ENCODE measurements at regions not wholly inside any gene's neighbourhood (a gene's known extent, or its start where the extent isn't known, plus 50 kb on each side); places are given as distances from the start of the nearest gene placed in this dataset.
"Not testable (repeated sequence)": the region's sequence is repeated elsewhere in the genome, so short reads cannot be mapped to it uniquely, and the experiment has no call there.

- no peak for DNase-seq
Observed at GRCh38 chr9:115675834-115676233, 477.8 kb upstream of the PAPPA start.

GRCh38 chr9:115680231-115680630, 473.4 kb upstream of the PAPPA start:
- DNase-seq = no peak

- no peak for DNase-seq
Observed at GRCh38 chr9:115681585-115681984, 472.0 kb upstream of the PAPPA start.

DNA sequence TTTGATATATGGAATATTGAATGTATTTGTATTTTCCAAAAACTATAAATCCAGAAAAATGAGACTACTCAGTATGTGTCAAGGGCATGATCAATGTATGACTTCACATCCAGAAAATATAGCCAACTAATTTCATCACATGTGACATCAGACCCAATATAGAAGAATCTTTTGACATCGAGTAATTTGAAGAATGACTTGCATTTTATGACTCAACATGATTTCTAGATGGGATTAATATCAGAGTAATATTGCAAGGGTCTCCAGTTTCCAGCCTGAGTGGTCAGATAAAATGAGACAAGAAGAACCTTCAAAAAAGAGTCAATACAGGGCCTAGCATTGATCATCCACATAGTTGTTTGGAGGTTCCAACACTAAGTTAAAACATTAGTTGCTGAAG, 467.5 kb upstream of the PAPPA start:
- no peak for DNase-seq

GRCh38 chr9:115687356-115687755, 466.2 kb upstream of the PAPPA start:
- no peak for DNase-seq

DNA sequence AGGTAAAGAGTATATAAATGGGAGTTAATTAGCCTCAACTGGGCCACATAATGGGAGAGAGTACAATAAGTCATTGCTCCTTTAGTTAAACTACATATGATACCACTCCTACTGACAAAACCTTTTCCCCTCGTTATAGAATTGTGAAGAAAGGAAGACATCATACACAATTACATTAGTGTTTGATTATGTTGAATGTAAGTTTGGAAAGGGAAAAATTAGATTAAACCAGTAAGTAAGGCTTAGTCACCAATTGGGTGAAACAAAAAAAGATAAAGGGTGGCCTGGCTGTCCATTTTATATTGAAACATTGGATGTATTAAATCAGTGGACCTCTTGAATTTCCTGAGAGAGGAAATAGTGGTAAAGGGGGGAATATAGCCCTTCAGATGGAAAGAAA, 464.3 kb upstream of the PAPPA start:
- DNase-seq = no peak

DNA sequence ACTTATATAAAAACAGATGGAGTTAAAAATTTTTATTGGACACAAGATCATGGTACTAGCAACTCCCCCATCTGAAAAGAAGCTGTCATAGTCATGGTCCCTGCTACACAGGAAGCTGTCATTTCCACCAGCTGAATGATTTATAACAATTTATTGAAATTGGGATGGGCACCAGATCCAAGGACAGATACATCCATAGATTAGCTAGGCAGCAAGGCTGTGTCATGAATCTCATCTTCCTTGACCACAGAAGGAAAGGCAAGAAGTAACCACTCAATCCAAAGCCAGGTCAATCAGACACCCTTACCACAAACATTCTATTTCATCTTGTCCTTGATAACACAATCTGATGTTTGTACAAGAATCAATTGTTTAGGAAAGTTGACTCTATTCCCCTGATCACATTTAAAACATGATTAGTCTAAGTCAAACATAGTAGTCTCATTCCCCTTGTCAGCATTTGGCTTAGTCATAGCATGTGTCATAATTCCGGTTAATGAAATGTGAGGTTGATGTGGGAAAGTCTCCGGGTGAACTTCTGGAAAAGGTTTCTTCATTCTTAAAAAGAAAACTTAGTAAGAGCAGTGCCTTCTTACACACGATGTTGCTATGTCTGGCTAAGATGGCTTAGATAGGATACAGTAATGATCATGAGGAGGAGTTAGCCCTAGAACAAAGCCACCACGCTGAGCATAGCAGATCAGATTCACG, 462.6 kb upstream of the PAPPA start:
- DNase-seq = no peak

GRCh38 chr9:115691693-115692092, 461.9 kb upstream of the PAPPA start:
- DNase-seq = no peak

GRCh38 chr9:115692868-115693267, 460.7 kb upstream of the PAPPA start:
- DNase-seq = not testable (repeated sequence)

GRCh38 chr9:115694014-115694413, 459.6 kb upstream of the PAPPA start:
- no peak for DNase-seq

GRCh38 chr9:115694991-115695390, 458.6 kb upstream of the PAPPA start:
- DNase-seq = no peak

GRCh38 chr9:115712981-115713380, 440.6 kb upstream of the PAPPA start:
- DNase-seq = no peak

- DNase-seq = no peak
Observed at GRCh38 chr9:115715666-115716065, 437.9 kb upstream of the PAPPA start.

DNA sequence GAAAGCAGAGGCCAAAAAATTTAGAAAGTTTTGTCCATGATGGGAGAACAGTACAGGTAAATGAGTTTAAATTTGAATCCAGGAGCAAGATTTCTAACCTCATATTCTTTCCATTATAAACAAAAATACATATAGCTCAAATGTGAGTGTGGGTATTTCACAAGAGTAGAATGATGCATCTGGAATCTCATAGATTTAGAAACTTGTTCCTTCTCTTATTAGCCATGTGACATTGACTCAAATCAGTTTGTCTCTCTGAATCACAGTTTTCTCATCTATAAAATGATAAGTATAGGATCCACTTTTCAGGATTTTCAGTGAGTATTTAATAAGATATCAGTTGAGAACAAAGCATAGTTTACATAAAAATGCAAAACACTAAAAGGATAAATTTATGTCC, 436.3 kb upstream of the PAPPA start:
- no peak for DNase-seq

DNA sequence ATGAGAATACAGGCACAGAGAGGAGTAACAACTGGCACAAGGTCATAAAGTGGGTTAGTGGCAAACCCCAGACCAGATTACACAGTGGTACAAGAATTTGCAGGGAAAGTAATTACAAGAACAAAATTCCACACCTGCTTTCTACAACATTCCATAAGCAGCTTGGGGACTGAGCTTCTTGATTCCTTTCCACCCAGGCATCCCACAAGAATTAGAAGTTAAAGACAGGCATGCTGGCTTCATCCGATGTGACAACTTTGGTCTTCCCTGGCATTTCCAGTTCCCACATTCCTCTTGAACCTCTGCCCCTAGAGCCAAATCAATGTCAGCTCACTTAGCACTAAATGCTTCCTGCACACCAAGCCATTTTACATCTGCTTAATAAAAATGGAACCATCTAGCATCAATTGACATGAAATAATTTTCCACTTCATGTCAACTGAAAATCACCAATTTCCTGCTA, 435.8 kb upstream of the PAPPA start:
- no peak for DNase-seq

DNA sequence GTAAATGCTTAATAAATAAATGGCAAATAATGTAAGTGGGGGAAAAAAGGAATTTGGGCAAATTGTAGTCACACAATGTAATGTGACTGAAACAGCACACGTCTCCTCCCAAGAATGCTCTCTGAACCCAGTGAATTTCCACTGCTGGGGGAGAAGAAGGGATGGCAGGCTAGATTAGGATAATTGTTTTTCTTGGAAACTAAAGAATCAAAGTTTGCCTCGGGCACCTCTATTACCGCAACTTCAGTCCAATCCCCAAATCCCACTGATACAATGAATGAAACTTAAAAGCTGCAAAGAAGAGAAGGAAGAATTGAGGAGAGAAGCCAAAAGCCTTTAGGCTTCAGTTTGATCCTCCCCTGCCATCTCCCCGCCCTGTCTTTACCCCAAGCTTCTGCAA, 423.2 kb upstream of the PAPPA start:
- no peak for DNase-seq

DNA sequence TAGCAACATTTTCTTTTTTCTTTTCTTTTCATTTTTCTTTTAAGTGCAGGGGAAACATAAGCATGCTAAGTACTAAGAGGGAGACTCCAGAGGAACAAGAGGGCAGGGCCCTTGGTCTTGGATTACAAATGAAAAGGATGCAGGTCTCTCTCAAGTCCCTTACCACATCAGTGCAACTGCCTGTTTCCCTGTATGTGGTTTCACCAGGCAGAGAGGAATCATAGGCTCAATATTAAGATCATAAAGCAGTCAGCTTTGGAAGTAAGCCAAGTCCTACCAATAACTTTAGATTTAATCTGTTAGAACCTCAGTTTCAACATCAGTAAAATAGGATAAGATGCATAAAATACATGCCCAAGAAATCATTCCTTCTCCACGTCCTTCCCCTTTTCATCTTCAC, 422.7 kb upstream of the PAPPA start:
- DNase-seq = no peak

- no peak for DNase-seq
Observed at GRCh38 chr9:115733318-115734110, 420.1 kb upstream of the PAPPA start.

DNA sequence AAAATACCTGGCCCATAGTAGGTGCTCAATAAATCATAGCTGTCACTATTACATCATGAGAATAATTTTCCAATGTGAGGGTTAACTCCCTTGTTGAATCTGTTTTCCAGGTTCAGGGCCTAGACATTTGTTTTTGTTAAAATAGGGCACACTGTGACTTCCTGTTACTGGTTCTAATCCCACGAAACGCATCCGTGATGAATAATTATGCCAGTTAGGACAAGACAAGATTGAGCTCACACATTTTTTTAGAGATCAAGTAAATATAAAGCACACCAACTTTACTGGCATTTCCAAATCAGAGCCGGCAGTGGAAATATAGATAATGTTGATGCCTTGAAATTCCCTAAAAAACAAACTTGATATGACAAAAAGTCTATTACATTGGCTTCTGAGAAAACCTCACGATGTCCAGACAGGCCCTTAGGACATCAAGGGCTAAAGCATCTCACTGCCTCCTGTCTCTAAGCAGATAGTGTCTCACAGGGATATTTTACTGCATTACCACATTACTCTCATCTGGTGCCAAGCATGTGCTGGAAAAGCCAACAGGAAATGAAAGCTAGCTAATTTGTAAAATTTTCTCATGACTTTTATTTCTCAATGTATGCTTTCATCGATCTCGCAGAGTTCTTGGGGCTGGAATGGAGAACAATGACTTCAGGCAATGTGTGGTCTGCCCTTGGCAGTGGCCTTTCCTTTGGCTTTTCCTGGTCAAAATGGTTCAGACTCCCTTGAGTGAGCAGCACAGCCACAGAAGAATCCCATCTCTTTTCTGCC, 414.3 kb upstream of the PAPPA start:
- DNase-seq = no peak

GRCh38 chr9:115740986-115741385, 412.6 kb upstream of the PAPPA start:
- DNase-seq = no peak

- no peak for DNase-seq
Observed at GRCh38 chr9:115743709-115744605, 409.6 kb upstream of the PAPPA start.

- DNase-seq = no peak
Observed at GRCh38 chr9:115746496-115746895, 407.1 kb upstream of the PAPPA start.

- no peak for DNase-seq
Observed at GRCh38 chr9:115747731-115748130, 405.9 kb upstream of the PAPPA start.
